NCI-H2227 treated with DMSO at 0.1 percent for 48 hours (cell line): ENCODE measurements at regions not wholly inside any gene's neighbourhood (a gene's known extent, or its start where the extent isn't known, plus 50 kb on each side); places are given as distances from the start of the nearest gene placed in this dataset.
"Not testable (repeated sequence)": the region's sequence is repeated elsewhere in the genome, so short reads cannot be mapped to it uniquely, and the experiment has no call there.

ENCODE experiments used
- DNase-seq: peaks from one replicate; lab custom pipeline; 2025; lab: John Stamatoyannopoulos, UW

DNA sequence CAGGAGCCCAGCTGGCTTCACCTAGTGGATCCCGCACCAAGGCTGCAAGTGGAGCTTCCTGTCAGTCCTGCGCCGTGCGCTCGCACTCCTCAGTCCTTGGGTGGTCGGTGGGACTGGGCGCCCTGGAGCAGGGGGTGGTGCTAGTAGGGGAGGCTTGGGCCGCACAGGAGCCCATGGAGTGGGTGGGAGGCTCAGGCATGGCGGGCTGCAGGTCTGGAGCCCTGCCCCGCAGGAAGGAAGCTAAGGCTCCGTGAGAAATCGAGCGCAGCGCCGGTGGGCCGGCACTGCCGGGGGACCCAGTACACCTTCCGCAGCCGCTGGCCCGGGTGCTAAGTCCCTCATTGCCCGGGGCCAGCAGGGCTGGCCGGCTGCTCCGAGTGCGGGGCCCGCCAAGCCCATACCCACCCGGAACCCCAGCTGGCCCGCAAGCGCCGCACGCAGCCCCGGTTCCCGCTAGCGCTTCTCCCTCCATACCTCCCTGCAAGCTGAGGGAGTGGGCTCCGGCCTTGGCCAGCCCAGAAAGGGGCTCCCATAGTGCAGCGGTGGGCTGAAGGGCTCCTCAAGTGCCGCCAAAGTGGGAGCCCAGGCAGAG, 1425.2 kb upstream of the PRMT6 start:
- not testable (repeated sequence) for DNase-seq

DNA sequence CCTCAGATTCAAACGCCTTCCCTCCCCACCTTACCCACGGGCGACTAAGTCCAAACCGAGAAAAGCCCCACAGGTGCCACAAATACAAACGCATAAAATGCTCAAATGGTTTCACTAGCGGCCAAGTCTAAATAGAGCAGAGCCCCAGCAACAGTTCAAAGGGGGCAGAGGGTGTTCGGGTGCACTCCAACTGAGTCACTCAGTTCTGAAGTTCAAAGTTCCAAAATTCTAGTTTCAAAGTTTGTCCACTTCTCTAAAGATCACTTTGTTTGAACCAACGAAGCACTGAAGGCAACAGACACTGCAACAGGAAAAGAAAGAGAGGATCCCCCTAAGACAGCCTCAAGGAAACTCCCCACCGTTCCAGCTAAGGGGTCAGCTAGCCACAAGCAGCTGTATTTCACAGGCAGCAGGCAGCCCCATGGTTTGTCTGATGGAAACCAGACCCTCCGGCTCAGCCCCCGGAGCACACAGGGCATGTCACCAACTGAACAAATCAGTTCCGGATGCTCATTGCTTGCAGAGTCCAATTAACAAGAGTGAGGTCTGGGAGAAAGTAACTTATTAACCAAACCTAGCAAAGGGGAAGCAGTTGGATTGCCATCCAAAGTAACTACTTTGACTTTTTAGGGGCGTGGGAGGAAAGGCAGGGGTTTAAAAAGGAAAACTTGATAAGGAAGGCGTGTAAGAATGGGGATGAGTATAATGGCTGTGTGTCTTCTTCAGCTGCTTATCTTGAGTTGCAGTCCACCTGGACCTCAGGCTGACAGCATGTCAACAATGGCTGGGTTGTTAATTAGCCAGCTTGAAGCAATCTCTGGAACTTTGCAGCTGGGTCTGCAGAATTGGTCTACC, 1423.9 kb upstream of the PRMT6 start:
- no peak for DNase-seq

- no peak for DNase-seq
Observed at GRCh38 chr1:105636052-105636451, 1420.4 kb upstream of the PRMT6 start.

- DNase-seq, result no peak
Observed at GRCh38 chr1:105641407-105641806, 1415.1 kb upstream of the PRMT6 start.

DNA sequence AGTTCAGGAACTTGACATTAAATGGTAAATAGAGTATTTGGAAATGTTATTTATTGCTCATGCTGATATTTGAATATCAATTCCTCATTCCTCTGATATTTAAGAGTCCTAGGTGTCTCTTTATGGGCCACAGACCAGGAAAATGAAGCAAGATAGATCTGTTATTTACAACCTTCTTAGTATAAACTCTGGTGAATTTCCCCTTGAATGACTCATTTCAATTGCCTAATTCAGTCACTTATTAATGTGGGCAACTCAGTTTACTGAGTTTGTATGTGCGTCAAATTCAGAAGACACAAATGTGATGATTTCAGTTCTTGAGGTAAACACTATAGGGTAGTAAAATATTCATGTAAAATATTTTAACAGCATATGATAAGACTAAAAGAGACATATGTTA, 1404.4 kb upstream of the PRMT6 start:
- no peak for DNase-seq

DNA sequence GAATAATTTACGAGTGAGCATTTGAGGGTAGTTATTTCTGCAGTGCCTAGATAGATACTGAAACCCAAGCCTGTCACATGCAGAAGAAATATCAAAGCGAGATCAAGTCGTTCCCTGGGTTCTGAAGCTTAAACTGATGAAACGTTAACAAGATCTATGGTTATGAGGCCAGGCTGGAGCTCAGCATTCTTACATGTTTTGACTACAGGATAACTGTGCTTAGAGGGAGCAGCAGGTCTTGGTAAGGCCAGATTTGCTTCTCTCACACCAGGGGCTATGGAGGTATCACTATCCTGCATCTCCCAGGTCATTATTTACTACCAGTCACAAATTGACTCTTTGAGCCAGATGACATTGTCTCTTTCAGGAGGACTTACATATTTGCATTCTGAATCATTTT, 1401.4 kb upstream of the PRMT6 start:
- no peak for DNase-seq

- DNase-seq, result no peak
Observed at GRCh38 chr1:105664495-105664894, 1392.0 kb upstream of the PRMT6 start.

GRCh38 chr1:105678334-105678733, 1378.1 kb upstream of the PRMT6 start:
- no peak for DNase-seq

DNA sequence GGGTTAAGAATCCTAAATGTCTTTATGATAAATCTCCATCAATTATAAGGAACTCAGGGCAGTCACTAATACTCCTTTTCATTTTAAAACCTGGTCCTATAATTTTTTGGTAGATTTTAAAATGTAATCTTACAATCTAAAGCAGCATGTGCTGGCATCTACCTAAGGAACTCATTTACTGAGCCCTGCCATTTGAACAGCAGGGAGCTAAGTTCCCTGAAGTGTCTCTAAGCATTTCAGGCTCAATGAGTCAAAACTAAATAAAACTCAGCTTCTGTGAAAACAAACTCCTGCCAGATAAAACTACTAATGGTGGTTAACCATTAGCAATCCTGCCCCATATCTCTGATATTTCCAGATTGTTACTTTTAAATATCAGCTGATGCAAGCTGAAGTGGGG, 1371.8 kb upstream of the PRMT6 start:
- no peak for DNase-seq

DNA sequence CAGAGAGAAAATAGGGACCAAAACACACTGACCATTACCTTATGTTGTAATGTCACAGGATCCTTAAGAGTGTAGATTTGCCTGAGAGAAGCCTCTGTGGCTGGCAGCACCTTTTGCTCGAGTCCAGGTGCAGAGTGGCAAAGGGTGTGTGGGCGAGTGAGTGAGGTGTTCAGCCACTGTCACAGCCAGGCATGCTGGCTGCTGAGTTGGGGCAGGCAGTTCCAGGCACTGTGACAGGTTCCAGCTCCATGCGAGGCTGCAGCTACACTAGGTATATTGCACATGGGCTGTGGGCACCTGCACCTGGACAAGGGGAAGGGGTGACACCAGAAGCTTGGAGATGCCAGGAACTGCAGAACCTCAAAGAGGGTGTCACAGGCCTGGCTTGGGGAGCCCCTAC, 1370.4 kb upstream of the PRMT6 start:
- no peak for DNase-seq

- DNase-seq, result no peak
Observed at GRCh38 chr1:105686874-105687690, 1369.4 kb upstream of the PRMT6 start.

DNA sequence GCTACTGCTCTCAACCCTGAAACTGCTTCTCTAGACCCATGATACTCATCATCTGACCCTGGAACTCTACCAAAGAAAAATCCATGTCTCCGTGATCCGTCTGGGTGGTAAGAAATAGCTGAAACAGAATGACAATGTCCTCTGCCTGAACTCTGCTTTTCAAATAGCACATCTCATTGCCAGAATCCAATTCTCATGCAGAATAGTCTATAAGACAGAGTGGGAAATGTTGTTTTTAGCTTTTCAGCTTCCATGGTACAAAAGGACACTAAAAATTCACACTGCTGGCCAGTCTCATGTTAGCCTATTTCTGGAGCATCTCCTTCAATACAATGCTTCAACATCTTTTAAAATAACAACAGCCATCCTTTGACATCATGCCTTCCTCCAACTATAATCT, 1355.8 kb upstream of the PRMT6 start:
- no peak for DNase-seq

- DNase-seq, result no peak
Observed at GRCh38 chr1:105724286-105724685, 1332.2 kb upstream of the PRMT6 start.

- no peak for DNase-seq
Observed at GRCh38 chr1:105730701-105731100, 1325.8 kb upstream of the PRMT6 start.

DNA sequence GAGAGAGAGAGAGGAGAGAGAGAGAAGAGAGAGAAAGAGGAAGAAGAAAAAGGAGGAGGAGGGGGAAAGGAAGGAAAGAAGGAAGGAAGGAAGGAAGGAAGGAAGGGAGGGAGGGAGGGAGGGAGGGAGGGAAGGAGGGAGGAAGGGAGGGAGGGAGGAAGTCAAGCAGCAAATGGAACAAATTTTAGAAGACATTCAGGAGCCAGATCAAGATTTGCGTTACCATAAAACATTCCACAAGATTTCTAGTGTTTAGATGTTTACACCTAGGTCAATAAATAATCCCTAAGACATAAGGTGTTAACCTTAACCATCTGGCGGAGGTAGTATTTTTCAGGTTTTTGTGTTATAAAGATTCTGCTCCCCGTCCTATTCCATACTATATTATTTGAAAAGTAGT, 1320.1 kb upstream of the PRMT6 start:
- DNase-seq, result no peak

DNA sequence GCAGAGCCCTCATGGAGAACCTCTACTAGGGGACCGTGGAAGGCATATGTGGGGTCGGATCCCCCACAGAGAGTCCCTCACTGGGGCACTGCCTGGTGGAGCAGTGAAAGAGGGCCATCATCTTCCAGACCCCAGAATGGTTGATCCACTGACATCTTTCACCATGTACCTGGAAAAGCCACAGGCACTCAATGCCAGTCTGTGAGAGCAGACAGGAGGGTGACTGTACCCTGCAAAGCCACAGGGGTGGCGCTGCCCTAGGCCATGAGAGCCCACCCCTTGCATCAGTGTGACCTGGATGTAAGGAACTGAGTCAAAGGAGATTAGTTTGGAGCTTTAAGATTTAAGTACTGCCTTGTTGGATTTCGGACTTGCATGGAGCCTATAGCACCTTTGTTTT, 1276.7 kb upstream of the PRMT6 start:
- DNase-seq, result no peak

GRCh38 chr1:105785021-105785420, 1271.5 kb upstream of the PRMT6 start:
- no peak for DNase-seq

DNA sequence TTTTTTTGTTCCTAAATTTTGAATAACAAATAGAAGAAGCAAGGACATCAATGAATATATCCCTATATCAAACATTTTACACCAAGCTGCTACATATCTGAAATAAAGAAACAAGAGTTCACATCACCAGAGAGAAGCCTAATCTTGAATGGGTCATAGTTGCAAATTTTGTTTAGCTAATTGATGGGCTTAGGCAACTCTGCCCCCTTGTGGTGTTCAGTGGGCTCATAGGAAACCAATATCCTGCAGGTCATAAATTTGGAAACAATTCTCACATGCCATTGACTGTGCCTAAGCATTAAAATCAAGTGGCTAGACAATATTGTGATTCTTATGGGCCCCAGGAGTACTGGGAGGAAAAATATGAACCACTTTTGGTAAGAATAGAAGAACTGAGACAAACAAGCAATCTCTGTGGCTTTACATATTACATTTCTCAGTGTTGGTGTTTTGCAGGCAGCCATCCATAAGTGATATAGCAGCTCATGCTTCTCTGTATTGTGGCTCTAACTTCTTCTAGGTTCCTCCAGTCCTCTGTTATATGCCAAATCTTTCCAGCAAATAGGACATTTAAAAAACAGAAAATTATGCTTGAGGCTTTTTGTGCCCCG, 1262.8 kb upstream of the PRMT6 start:
- no peak for DNase-seq

DNA sequence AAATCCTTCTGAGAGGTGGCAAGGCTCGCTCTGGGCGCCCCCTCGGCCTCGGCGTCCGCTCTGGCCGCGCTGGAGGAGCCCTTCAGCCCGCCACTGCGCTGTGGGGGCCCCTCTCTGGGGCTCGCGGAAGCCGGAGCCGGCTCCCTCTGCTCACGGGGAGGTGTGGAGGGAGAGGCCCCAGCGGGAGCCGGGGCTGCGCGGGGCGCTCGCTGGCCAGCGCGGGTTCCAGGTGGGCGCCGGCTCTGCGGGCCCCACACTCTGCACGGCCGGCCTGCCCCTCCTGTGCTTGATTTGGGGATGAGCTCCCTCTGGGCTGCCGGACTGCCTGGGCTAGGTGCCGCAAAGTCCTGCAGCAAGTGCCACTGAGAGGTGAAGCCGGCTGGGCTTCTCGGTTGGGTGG, 1260.7 kb upstream of the PRMT6 start:
- DNase-seq, result no peak

GRCh38 chr1:105830571-105831146, 1225.8 kb upstream of the PRMT6 start:
- DNase-seq, result no peak

DNA sequence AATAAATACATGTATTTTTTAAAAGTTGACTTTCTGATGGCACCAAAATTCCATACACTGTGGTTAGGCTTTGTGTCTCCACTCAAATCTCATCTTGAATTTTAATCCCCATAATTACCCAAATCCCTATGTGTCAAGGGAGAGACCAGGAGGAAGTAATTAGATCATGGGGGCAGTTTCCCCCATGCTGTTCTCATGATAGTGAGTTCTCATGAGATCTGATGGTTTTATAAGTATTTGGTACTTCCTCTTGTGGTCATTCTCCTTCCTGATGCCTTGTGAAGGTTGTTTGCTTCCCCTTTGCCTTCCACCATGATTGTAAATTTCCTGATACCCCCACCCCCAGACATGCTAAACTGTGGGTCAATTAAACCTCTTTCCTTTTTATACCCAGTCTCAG, 1218.4 kb upstream of the PRMT6 start:
- no peak for DNase-seq

DNA sequence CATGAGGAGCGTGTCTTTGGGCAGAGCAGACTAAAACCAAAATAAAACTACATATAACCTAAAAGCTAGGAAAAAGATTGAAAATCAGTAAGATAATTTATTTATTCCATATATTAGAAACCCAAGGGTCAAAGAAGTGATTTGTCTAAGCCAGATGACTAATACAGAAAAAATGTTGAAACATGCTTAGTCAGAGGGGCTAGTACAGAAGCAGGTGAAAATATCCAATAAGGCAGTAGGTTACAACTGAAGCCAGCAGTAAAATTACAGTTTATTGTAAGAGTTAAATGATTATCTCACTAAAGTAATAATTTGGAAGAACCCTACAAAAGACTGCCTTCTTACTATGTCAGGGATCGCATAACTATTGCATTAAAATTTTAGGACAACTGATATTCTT, 1190.9 kb upstream of the PRMT6 start:
- DNase-seq, result no peak
